Sciatic nerve (tissue), 2 donors: ENCODE measurements at regions not wholly inside any gene's neighbourhood (a gene's known extent, or its start where the extent isn't known, plus 50 kb on each side); places are given as distances from the start of the nearest gene placed in this dataset.
"Not testable (repeated sequence)": the region's sequence is repeated elsewhere in the genome, so short reads cannot be mapped to it uniquely, and the experiment has no call there.

Source experiments
- ATAC-seq: fragments of 200-7000 bp; cut with Tn5 transposase; one replicate; pipeline ENCODE4 v1.9.1; 2020; ENCODE audit warnings: mild to moderate bottlenecking, moderate library complexity
- DNase-seq: peaks from one replicate; pipeline ENCODE4 v3.0.0-alpha.2; 2020; ENCODE audit warnings: low spot score
- intact Hi-C: fragments of 100-400 bp; cut with DNase I; formaldehyde crosslinking; loops from one replicate; pipeline ENCODE4 v1.14.2; 2022
- donor health status: DM: no; HTN: no; CAD: no.
- donor health status: DM: no; HTN: no; CAD: no.

DNA sequence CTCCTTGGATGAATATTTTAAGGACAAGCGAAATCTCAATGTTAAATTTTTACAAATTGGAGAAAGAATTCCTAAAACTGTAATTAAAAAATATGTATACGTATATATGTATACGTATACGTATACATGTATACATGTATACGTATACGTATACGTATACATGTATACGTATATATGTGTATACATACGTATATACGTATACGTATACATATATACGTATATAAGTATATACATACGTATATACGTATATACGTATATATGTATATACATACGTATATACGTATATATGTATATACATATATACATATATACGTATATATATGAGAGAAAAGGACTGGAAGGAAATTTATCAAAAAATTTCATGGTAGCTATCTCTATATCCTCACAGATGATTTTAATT, 110.2 kb upstream of the ACKR3 start:
- intact Hi-C loops = no loop called here
- no peak for ATAC-seq
- DNase-seq = no peak

- DNase-seq (no peak), ATAC-seq (no peak)
- intact Hi-C loops = no loop called here
Observed at GRCh38 chr2:236464140-236464539, 105.5 kb upstream of the ACKR3 start.

GRCh38 chr2:236472720-236473495, 96.7 kb upstream of the ACKR3 start:
- intact Hi-C loops = no loop called here
- no peak for ATAC-seq
- no peak for DNase-seq

DNA sequence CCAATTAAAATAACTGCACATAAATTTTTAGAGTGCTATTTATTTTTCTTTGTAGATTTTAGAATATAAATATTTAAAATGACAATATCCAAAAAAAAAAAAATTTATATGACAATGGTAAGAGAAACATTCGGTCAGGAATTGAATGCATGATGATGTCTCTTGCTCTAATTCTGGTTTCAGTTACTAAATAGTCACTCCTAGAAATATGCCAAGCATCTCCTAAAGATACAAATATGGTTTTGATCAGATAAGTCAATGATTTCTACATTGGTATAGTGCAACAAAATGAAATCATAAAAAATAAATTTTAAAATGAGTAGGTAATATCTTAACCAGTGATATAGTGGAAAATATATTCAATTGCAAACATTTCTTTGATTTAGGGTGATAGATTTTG, 95.9 kb upstream of the ACKR3 start:
- ATAC-seq (no peak), DNase-seq (no peak)
- intact Hi-C loops = no loop called here

GRCh38 chr2:236479814-236480213, 89.8 kb upstream of the ACKR3 start:
- ATAC-seq (no peak), DNase-seq (no peak)
- intact Hi-C loops = no loop called here

- ATAC-seq (no peak), DNase-seq (no peak)
- intact Hi-C loops = no loop called here
Observed at GRCh38 chr2:236483102-236483501, 86.5 kb upstream of the ACKR3 start.

- ATAC-seq (no peak), DNase-seq (no peak)
- intact Hi-C loops = no loop called here
Observed at GRCh38 chr2:236485519-236485918, 84.1 kb upstream of the ACKR3 start.

DNA sequence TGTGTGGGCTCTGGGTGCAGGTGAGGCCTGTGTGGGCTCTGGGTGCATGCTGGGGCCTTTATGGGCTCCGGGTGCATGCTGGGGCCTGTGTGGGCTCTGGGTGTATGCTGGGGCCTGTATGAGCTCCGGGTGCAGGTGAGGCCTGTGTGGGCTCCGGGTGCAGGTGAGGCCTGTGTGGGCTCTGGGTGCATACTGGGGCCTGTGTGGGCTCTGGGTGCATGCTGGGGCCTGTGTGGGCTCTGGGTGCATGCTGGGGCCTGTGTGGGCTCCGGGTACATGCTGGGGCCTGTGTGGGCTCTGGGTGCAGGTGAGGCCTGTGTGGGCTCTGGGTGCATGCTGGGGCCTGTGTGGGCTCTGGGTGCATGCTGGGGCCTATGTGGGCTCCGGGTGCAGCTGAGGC, 80.5 kb upstream of the ACKR3 start:
- ATAC-seq, DNase-seq, intact Hi-C loops: not testable (repeated sequence)

GRCh38 chr2:236489895-236490404, 79.7 kb upstream of the ACKR3 start:
- no peak for ATAC-seq
- no peak for DNase-seq
- intact Hi-C loops = loop anchor here (1.0 kb wide), 1 partner anchor 31 kb away; no protein-coding TSS in a partner anchor

- intact Hi-C loops = no loop called here
- no peak for DNase-seq
- no peak for ATAC-seq
Observed at GRCh38 chr2:236496340-236496739, 73.3 kb upstream of the ACKR3 start.

- DNase-seq (no peak), ATAC-seq (peak; percentile 86)
- intact Hi-C loops = no loop called here
Observed at GRCh38 chr2:236498369-236498768, 71.3 kb upstream of the ACKR3 start.

DNA sequence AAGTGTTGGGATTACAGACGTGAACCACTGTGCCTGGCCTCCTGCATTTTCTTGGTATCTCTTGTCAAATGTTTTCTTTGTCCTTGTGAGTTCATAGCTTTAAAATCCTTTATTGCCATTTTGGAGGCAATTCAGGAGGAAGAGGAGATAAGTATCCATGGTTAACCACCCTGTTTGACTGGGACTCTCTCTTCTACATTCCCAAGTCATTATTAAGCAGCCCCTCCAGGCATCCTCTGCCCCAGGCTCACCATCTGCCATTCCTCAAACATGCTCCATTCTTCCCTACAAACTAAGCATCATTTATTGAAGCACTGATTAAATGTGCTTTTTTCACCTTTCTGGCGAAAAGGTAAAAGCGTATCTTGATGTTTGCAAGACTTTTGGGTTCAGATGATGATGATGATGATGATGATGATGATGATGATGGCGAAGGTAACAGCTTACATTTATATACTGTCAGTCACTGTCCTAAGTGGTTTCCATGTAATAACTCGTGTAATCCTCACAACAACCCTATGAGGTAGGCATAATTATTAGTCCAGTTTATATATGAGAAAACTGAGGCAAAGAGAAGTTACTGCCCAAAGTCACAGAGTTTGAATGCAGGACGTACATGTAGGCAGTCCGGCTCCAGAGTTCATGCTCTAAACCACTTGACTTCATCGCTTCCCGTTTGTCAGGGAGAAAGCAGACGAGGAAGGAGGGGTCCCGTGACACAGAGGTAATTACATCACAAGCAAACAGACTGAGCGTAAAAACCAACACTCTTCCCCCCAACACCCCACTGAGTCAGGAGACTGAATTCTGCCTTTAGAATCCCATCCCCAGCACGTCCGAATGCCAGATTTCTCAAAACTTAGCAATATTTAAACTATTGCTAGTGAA, 69.7 kb upstream of the ACKR3 start:
- intact Hi-C loops = no loop called here
- ATAC-seq = no peak
- no peak for DNase-seq

GRCh38 chr2:236501026-236501425, 68.6 kb upstream of the ACKR3 start:
- ATAC-seq (no peak), DNase-seq (no peak)
- intact Hi-C loops = no loop called here

GRCh38 chr2:236501531-236501930, 68.1 kb upstream of the ACKR3 start:
- no peak for ATAC-seq
- intact Hi-C loops = no loop called here

DNA sequence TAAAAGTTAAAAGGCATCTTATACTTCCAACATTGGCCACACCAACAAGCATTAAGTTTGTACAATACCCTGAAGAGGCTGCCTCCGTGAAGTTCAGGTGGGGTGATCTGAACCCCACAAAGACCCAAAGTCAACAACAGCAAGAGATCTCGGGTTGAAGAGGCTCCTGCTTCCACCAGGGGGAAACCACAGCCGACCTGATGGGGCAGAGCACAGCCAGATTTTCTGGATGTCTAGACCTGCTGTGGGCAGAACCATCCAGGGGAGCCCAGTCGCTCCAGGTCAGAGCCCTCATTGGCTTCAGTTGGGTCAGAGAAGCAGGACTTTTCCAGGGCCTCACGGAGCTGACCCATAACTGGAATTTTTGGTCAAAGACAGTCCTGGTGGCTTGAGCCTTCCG, 66.5 kb upstream of the ACKR3 start:
- DNase-seq = no peak
- peak; percentile 8 for ATAC-seq
- intact Hi-C loops = no loop called here

More at GRCh38 chr2:236501531-236501930, 68.1 kb upstream of the ACKR3 start:
- no peak for DNase-seq

- ATAC-seq (no peak), DNase-seq (no peak)
- intact Hi-C loops = no loop called here
Observed at GRCh38 chr2:236503583-236503982, 66.0 kb upstream of the ACKR3 start.

- DNase-seq (no peak), ATAC-seq (no peak)
- intact Hi-C loops = no loop called here
Observed at GRCh38 chr2:236505041-236505440, 64.6 kb upstream of the ACKR3 start.

DNA sequence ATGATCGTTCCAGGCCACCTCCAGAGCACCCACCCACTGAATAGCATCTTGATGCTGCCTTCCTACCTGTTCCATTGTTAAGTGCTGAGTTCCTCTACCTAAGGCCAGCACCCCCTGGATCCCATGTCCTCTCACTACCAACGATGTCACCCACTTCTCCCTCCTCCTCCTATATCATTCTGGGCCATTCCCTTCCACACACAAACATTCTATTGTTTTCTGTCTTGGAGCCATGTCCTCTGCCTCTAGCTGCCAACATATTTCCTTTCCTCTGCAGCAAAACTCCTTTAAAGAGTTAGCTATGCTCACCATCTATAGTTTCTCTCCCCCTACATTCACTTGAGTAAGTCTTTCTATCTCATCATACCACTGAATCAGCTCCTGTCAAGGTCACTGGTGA, 64.0 kb upstream of the ACKR3 start:
- ATAC-seq (no peak), DNase-seq (no peak)
- intact Hi-C loops = no loop called here

- ATAC-seq = peak; percentile 65
- DNase-seq = peak; percentile 76
- intact Hi-C loops = no loop called here
Observed at GRCh38 chr2:236507393-236508085, 62.1 kb upstream of the ACKR3 start.
